Stimulated activated CD4-positive, alpha-beta T cell treated with anti-CD3 and anti-CD28 coated beads, TNF-alpha, amount 100 ng/mL, for 1 hour (primary cell): ENCODE measurements at regions not wholly inside any gene's neighbourhood (a gene's known extent, or its start where the extent isn't known, plus 50 kb on each side); places are given as distances from the start of the nearest gene placed in this dataset.
"Not testable (repeated sequence)": the region's sequence is repeated elsewhere in the genome, so short reads cannot be mapped to it uniquely, and the experiment has no call there.

Source experiments
- DNase-seq, 3 donors: peaks; one replicate each; pipeline ENCODE4 v3.0.0-alpha.2; 2020; ENCODE audit warnings: low read depth in 3 of 3, low spot score in 1 of 3

GRCh38 chr3:21028412-21028811 is 722.6 kb downstream of the ZNF385D start:
- no peak for DNase-seq

- no peak for DNase-seq
Observed at GRCh38 chr3:21024563-21024962, 726.4 kb downstream of the ZNF385D start.

- DNase-seq = no peak
Observed at GRCh38 chr3:21020681-21021080, 730.3 kb downstream of the ZNF385D start.

- DNase-seq = no peak
Observed at GRCh38 chr3:21020043-21020442, 731.0 kb downstream of the ZNF385D start.

- DNase-seq = no peak
Observed at GRCh38 chr3:21017115-21017852, 733.7 kb downstream of the ZNF385D start.

GRCh38 chr3:21013566-21013965 is 737.4 kb downstream of the ZNF385D start:
- no peak for DNase-seq

GRCh38 chr3:20999661-21000060 is 751.3 kb downstream of the ZNF385D start:
- no peak for DNase-seq

GRCh38 chr3:20997183-20997582 is 753.8 kb downstream of the ZNF385D start:
- DNase-seq = no peak

GRCh38 chr3:20990896-20991295 is 760.1 kb downstream of the ZNF385D start:
- DNase-seq = no peak

- not testable (repeated sequence) for DNase-seq
Observed at GRCh38 chr3:20989653-20990052, 761.4 kb downstream of the ZNF385D start.

- no peak for DNase-seq
Observed at GRCh38 chr3:20984594-20985205, 766.3 kb downstream of the ZNF385D start.

- no peak for DNase-seq
Observed at GRCh38 chr3:20975188-20975651, 775.8 kb downstream of the ZNF385D start.

GRCh38 chr3:20974396-20974795 is 776.6 kb downstream of the ZNF385D start:
- no peak for DNase-seq

- not testable (repeated sequence) for DNase-seq
Observed at GRCh38 chr3:20970807-20971206, 780.2 kb downstream of the ZNF385D start.

- DNase-seq = not testable (repeated sequence)
Observed at GRCh38 chr3:20967485-20967884, 781.5 kb upstream of the SGO1 start.

- no peak for DNase-seq
Observed at GRCh38 chr3:20958161-20958560, 772.2 kb upstream of the SGO1 start.

- no peak for DNase-seq
Observed at GRCh38 chr3:20945892-20946291, 759.9 kb upstream of the SGO1 start.

GRCh38 chr3:20935791-20936190 is 749.8 kb upstream of the SGO1 start:
- no peak for DNase-seq

- no peak for DNase-seq
Observed at GRCh38 chr3:20931834-20932233, 745.8 kb upstream of the SGO1 start.

- DNase-seq = no peak
Observed at GRCh38 chr3:20930034-20930433, 744.0 kb upstream of the SGO1 start.

GRCh38 chr3:20924646-20925385 is 738.8 kb upstream of the SGO1 start:
- no peak for DNase-seq

- not testable (repeated sequence) for DNase-seq
Observed at GRCh38 chr3:20921112-20921511, 735.1 kb upstream of the SGO1 start.
